Nephron (organoid): ENCODE measurements at regions not wholly inside any gene's neighbourhood (a gene's known extent, or its start where the extent isn't known, plus 50 kb on each side); places are given as distances from the start of the nearest gene placed in this dataset.
A peak's percentile ranks its signal among the peaks of the same experiment; 100 is the strongest.

Experiments used
- H3K27ac Mint-ChIP-seq, 3 experiments: 2 replicates each; pipeline ENCODE4 v1.8.0; 2020; ENCODE audit warnings: mixed read lengths in 3 of 3, mild to moderate bottlenecking in 2 of 3, moderate library complexity in 1 of 3
- H3K27me3 Mint-ChIP-seq: 2 replicates; pipeline ENCODE4 v1.8.0; 2021; ENCODE audit warnings: low read depth, mild to moderate bottlenecking, moderate library complexity, mixed read lengths
- H3K36me3 Mint-ChIP-seq: 2 replicates; pipeline ENCODE4 v1.8.0; 2020; ENCODE audit warnings: low read depth, mixed read lengths
- H3K4me1 Mint-ChIP-seq: 2 replicates; pipeline ENCODE4 v1.8.0; 2020; ENCODE audit warnings: mixed read lengths
- H3K4me3 Mint-ChIP-seq, 3 experiments: 2 replicates each; pipeline ENCODE4 v1.8.0; 2020; ENCODE audit warnings: mild to moderate bottlenecking in 3 of 3, mixed read lengths in 3 of 3, moderate library complexity in 2 of 3
- H3K9me3 Mint-ChIP-seq: 2 replicates; pipeline ENCODE4 v1.8.0; 2020; ENCODE audit warnings: mixed read lengths
- CTCF ChIP-seq, 3 experiments: fragments of 200-600 bp; sonication (generic); IDR thresholded peaks; one replicate each; pipeline ENCODE4 v1.5.0; 2021; ENCODE audit warnings: antibody characterized with exemption in 3 of 3; ENCODE audit not compliant: unreplicated experiment in 3 of 3

DNA sequence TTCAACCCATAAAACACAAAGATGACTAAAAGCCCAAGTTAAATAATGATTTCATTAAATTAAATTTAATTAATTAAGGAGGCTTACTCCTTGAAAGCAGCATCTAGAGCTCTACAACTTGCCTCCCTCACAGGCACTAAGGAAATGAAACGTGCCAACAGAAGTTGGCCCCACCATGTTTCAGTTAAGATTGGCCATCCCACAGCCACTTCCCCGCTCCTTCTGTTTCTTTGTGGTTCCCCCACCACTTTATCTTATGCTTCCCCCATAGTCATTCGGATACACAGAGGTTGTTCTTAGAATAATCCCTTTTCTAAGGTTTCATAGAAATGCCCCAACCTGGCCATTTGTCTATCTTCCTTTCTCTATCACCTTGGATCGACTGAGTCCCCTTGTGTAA is 101.6 kb upstream of the RIOK3 start:
- Mint-ChIP-seq H3K4me1 (peaks cover 8% of the 10 kb centered on the region), H3K27ac (no peak overlapping the region), H3K27me3 (no peaks in the 10 kb centered on the region), H3K36me3 (peaks cover 56% of the 10 kb centered on the region), H3K9me3 (peaks cover 17% of the 10 kb centered on the region), H3K4me3 (no peak overlapping the region)
- TF ChIP-seq CTCF (IDR thresholded peaks at IDR 0.05; ENCODE audit: unreplicated experiment in 3 of 3) = no peak

DNA sequence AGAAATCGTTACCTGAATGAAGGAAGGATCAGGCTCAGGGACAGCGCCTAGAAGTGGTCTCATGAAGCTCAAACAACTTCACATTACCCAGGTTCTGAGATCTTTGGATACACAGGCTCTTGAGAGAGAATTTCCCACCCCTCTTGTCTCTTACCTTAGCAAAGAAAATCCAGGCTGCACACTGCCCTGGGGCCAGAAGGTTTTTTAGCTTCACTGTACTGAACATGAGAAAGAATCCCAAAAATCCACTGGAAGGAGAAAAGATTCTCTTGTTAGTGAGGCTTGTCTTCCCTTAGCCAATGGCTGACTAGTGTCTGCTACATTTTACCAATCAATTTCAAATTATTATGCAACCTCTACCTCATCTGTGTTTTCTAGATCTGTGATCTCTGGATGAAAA is 101.0 kb upstream of the RIOK3 start:
- Mint-ChIP-seq H3K4me3 (no peak overlapping the region), H3K36me3 (peaks cover 56% of the 10 kb centered on the region), H3K27ac (no peak overlapping the region), H3K27me3 (no peaks in the 10 kb centered on the region), H3K9me3 (peaks cover 17% of the 10 kb centered on the region), H3K4me1 (peaks cover 14% of the 10 kb centered on the region)
- TF ChIP-seq CTCF (IDR thresholded peaks at IDR 0.05; ENCODE audit: unreplicated experiment in 3 of 3) = no peak

- Mint-ChIP-seq H3K4me3 (no peak overlapping the region), H3K9me3 (peaks cover 17% of the 10 kb centered on the region)
- TF ChIP-seq CTCF (IDR thresholded peaks at IDR 0.05; ENCODE audit: unreplicated experiment in 3 of 3) = no peak
Measured at GRCh38 chr18:23353459-23353858, 99.6 kb upstream of the RIOK3 start.

GRCh38 chr18:23354625-23355024 is 98.5 kb upstream of the RIOK3 start:
- Mint-ChIP-seq H3K4me1 (peaks cover 33% of the 10 kb centered on the region), H3K4me3 (no peak overlapping the region), H3K36me3 (peaks cover 39% of the 10 kb centered on the region), H3K9me3 (peaks cover 12% of the 10 kb centered on the region), H3K27me3 (peaks cover 4% of the 10 kb centered on the region), H3K27ac (no peak overlapping the region)
- no peak for TF ChIP-seq CTCF (IDR thresholded peaks at IDR 0.05; ENCODE audit: unreplicated experiment in 3 of 3)

More at GRCh38 chr18:23353459-23353858, 99.6 kb upstream of the RIOK3 start:
- H3K4me1 Mint-ChIP-seq = peaks cover 28% of the 10 kb centered on the region
- peaks cover 50% of the 10 kb centered on the region for H3K36me3 Mint-ChIP-seq
- peaks cover 4% of the 10 kb centered on the region for H3K27me3 Mint-ChIP-seq
- H3K27ac Mint-ChIP-seq = peak overlapping the region in 2 of 3 experiments; percentile 53 to 58

- Mint-ChIP-seq H3K9me3 (peaks cover 6% of the 10 kb centered on the region), H3K36me3 (peaks cover 34% of the 10 kb centered on the region), H3K4me3 (no peak overlapping the region), H3K27ac (no peak overlapping the region), H3K27me3 (peaks cover 4% of the 10 kb centered on the region), H3K4me1 (peaks cover 33% of the 10 kb centered on the region)
- no peak for TF ChIP-seq CTCF (IDR thresholded peaks at IDR 0.05; ENCODE audit: unreplicated experiment in 3 of 3)
Measured at GRCh38 chr18:23355206-23355605, 97.9 kb upstream of the RIOK3 start.

- H3K4me1 Mint-ChIP-seq = peaks cover 33% of the 10 kb centered on the region
- H3K27me3 Mint-ChIP-seq = peaks cover 4% of the 10 kb centered on the region
- no peak for TF ChIP-seq CTCF (IDR thresholded peaks at IDR 0.05; ENCODE audit: unreplicated experiment in 3 of 3)
- peaks cover 3% of the 10 kb centered on the region for H3K9me3 Mint-ChIP-seq
- peak overlapping the region; percentile 75 to 86 (median 78) for H3K27ac Mint-ChIP-seq
- H3K36me3 Mint-ChIP-seq = peaks cover 31% of the 10 kb centered on the region
- H3K4me3 Mint-ChIP-seq = no peak overlapping the region
Measured at GRCh38 chr18:23356424-23356823, 96.7 kb upstream of the RIOK3 start.
